HT1080 (cell line): ENCODE measurements at regions not wholly inside any gene's neighbourhood (a gene's known extent, or its start where the extent isn't known, plus 50 kb on each side); places are given as distances from the start of the nearest gene placed in this dataset.

Source experiments
- DNase-seq: peaks from one replicate; pipeline ENCODE4 v3.0.0-alpha.2; 2015; ENCODE audit warnings: low read depth

DNA sequence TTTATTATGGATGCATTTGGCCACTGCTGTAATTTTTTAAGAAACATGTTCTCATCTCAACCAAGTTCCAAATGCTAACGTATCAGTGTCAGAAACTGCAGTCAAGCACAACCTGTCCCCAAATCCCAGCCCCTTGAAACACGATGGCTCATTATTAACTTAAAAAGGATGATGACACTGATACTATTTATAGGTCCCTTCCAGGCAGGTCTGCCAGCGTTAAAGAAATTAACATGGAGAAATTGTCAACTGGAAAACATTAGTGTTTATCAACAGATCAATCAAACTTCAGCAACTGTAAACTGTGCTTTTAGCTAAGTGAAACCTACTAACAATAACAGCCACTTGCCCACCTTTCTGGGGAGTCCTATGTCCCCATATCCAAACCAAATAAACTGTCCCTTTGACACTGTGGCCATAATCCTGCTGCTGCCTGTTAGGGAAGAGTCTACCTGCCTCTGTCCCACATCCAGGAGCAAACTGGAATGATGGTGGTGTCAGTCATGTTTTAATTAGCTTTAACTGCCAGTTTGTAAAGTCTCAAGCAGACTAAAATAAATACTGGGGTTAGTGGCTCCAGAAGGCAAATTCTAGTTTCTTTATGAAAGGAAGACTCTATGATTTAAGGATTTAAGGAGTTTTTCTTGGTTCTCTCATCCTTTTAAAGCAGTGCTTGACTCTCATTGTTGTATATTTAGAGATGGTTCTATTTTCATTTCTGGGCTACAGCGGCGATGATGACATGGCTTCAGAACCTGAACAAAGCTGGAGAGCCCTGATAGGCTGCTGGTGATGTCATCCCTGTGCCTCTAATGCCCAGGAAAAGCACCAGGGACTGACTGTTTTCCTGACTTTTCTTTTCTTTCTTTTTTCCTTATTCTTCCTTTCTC is 583.6 kb upstream of the PIK3C3 start:
- DNase-seq, result no peak

DNA sequence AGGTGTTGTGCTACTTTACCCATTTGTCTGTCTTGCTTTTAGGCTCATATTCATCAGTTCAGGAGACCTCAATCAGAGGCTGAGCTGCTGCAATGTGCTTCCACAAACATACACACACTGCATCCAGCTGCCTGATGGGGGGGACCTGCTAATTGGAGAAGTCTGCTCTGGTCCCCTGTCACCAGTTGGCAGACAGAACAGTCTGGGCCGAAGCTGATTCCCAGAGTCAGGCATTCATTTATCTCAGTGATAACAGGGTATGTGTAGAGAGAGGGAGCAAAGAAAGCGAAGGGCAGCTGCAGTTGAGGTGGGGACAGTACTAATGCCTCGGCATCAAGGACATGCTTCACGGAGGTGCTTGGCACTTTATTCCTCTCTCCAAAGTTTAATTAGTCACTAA is 584.3 kb upstream of the PIK3C3 start:
- no peak for DNase-seq

DNA sequence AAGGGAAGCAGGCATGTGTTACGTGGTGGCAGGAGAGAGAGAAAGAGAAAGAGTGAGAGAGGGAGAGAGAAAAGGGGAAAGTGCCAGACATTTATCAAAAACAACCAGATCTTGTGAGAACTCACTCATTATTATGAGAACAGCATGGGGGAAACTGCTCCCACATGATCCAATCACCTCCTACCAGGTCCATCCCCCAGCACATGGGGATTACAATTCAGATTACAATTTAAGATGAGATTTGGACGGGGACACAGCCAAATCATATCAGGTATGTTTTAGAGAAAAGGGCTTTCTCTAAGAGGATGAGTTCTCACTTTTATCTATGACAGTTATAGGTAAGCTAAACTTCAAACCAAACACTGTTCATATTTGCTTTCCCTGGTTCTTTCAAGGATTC is 597.3 kb upstream of the PIK3C3 start:
- no peak for DNase-seq

DNA sequence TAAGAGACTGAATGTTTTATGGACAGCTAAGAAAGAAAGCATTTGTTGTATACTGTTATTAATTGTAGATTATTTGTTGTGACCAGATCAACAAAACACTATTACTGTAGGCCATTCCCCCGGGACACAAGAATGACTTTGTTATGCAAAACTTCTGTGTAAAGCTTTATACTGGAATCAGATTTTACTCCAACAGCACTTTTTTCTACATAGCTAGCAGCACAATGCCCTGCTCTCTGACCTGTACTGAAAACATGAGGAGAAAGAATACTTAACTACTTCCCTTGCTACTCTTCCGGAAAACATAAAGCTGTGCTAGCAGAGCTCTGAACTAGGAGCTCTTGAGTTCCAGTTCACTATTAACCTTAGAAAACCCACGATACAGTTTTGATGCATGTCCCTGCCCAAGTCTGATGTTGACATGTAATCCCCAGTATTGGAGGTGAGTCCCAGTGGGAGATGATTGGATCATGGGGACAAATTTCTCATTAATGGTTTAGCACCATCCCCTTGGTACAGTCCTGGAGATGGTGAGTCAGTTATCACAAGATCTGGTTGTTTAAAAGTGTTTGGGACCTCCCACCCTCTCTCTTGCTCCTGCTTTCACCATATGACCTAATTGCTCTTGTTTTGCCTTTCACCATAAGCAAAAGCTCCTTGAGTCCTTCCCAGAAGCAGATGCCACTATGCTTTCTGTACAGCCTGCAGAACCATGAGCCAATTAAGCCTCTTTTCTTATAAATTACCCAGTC is 601.1 kb upstream of the PIK3C3 start:
- peak; percentile 15 for DNase-seq

DNA sequence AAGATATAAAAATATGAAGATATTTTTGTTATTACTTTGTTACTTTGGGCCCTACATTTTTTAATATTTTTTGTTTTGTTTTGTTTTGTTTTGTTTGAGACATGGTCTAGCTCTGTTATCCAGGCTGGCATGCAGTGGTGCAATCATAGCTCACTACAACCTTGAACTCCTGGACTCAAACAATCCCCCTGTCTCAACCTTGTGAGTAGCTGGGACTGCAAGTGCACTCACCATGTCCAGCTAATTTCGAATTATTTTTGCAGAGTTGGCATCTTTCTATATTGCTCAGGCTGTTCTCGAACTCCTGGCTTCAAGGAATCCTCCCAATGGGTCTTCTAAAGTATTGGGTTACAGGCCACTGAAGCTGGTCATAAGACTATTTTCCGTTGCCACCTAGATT is 603.6 kb upstream of the PIK3C3 start:
- no peak for DNase-seq

GRCh38 chr18:41347057-41347456 is 608.0 kb upstream of the PIK3C3 start:
- peak; percentile 51 for DNase-seq

- no peak for DNase-seq
Measured at GRCh38 chr18:41343808-41344207, 611.2 kb upstream of the PIK3C3 start.

DNA sequence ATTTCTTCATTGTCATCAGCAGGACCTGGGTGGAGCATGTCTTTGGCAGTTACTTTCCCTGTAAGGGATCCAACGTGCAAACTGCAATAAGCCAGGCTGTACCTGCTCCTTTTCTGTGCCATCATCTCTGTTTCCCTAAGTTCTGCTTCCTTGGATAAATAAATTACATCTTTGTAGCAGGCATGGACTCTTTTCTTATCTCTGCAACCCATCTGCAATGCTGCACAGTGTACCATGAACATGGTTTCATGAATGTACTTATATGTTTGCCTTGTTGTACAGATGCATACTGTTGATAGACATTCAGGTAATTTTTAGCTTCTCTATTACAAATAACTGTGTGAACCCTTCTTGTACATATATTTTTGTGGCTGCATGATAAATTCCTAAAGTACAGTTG is 616.7 kb upstream of the PIK3C3 start:
- DNase-seq, result no peak

GRCh38 chr18:41331661-41332060 is 623.4 kb upstream of the PIK3C3 start:
- DNase-seq, result no peak

GRCh38 chr18:41326311-41326710 is 628.7 kb upstream of the PIK3C3 start:
- DNase-seq, result peak; percentile 81

- peak; percentile 73 for DNase-seq
Measured at GRCh38 chr18:41324934-41325333, 630.1 kb upstream of the PIK3C3 start.

DNA sequence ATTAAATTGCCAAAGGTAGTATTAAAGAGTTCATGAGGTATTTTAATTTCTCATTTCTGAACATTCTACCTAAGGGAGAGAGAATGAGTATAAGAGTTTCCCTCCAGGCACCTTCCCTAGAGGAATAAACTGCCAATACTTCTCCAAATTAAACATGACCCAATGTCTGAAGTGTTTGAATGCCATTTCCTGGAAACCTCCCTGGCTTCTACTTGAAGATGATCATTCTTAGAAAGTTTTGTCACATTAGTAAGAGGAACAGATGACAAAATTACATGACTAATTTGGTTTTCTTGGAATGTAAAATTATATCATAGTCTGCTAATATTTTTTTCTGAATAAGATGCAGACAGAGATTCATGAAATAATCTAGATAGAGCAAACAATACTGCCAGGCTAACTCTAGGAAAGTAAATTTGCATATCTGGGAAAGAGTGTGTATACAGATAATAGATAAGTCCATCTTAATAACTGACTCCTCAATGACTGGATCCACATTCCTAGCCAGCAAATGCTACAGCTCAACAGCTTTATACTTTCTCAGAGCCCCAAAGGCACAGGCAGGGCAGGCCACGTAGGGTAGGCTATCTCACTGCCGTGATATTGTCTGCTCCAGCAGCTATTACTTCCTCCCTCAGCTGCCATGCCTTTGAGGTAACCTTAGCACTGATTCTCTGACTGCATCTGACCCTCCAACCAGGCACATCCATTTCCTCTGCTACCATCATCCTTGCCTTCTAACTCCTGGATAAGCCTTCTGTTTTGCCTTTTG is 630.8 kb upstream of the PIK3C3 start:
- DNase-seq, result peak; percentile 8

DNA sequence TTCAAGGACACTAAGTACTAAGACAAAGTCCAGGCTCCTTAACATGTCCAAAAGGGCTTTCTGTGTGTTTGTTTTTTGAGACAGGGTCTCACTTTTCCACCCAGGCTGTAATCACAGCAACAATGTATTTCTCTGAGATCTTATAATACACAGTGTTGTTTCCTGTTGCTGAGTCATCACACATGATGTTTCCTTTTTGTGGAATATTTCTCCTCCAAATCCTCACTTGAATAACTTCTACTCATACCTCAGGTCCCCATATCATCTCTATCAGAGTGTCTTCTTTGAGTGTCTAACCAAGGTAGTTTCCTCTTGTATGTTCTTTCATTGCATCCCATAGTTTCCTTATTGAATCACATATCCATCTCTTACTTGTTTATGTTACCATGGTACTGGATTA is 632.0 kb upstream of the PIK3C3 start:
- DNase-seq, result peak; percentile 71

DNA sequence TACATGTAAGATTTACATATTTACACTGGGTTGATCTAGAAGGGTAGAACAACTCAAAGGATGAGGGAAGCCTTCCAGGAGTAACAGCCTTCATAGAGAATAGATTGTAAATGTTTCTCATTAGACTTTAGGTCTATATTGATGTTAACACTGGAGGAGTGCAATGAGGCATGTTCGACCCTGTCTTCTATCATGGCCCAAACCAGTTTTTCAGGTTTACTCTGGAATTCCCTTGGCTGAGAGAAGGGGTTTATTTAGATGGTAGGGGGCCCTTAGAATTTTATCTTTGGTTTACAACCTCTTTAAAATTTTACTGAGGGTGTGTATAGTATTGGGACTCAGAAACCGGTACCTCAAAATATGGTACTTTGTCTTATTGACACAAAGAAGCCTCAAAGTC is 634.9 kb upstream of the PIK3C3 start:
- DNase-seq, result no peak

GRCh38 chr18:41315134-41315533 is 639.9 kb upstream of the PIK3C3 start:
- DNase-seq, result no peak

- no peak for DNase-seq
Measured at GRCh38 chr18:41311571-41312547, 643.2 kb upstream of the PIK3C3 start.

DNA sequence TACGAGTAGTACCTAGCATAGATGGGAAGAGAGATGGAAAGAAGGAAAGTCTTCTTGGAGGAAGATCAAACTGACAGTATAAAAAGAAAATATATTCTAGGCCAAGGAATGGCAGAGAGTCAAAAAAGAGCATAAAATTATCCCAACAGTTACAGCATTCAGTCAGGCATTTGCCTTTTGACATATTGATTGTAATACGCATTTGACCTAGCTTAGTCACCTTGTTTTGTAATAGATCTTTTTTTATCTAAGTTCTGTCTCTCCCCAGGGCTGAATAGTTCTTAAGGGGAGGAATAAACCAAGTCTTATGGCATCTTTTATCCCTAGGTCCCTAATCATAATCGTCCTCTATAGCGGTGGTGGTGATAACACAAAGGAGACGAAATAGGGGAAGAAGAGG is 657.3 kb upstream of the PIK3C3 start:
- DNase-seq, result no peak

GRCh38 chr18:41269294-41269693 is 685.7 kb upstream of the PIK3C3 start:
- DNase-seq, result no peak

DNA sequence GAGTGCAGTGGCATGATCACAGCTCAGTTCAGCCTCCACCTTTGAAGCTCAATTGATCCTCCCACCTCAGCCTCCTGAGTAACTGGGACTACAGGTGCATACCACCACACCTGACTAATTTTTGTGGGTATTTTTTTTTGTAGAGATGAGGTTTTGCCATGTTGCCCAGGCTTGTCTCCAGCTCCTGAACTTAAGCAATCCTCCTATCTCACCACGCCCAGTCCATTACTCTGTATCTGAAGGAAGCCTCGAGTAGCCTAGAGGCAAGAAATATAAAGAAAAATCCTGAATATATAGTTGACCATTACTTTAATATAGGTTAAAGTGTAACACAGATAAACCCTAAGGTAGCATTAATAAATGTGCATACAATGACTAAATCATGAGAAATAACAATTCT is 686.8 kb upstream of the PIK3C3 start:
- DNase-seq, result no peak

DNA sequence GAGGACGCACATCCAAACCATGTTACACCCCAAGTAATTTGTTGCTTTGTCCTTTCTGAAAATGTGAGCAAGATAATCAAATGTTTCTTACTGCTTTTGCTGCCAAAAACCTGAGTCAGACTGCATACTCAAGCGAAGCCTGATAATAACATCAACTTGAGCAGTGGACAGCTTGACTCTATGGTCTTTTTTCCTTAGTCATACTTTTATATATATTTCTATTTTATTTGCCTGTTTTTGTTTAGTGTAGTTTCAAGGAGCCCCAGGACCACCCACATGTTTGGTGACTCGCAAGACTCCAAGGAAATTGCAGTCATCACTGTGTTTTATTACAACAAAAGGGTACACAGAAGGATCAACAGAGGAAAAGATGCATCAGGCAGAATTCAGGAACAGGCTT is 688.4 kb upstream of the PIK3C3 start:
- no peak for DNase-seq

GRCh38 chr18:41266204-41266603 is 688.8 kb upstream of the PIK3C3 start:
- DNase-seq, result no peak
